ENCODE measurements at regions not wholly inside any gene's neighbourhood (a gene's known extent, or its start where the extent isn't known, plus 50 kb on each side); places are given as distances from the start of the nearest gene placed in this dataset.

DNA sequence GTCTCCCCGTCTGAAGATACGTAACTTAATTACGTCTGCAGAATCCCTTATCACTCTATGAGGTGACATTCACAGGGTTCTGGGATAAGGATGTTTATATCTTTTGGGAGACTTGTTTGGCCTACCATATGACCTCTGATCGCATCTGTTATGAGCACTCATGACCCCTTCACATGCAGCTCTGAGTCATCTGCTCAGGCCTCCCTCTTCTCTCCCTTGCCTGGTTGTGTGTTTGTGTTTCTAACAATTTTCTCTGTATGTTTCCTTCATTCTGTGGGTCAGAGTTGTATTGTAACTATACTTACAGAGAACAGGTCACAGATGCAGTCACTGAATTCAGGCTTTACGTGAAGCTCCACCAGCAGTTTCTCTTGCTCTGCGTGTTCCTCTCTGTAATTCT lies 330.6 kb downstream of the TENT4A start:
- no peak overlapping the region for H4K91ac ChIP-seq (replicated peaks; ENCODE audit: insufficient read length, low read length)
- no peak overlapping the region for H2AFZ ChIP-seq (ENCODE audit: low read length)
- no peak overlapping the region for H3K56ac ChIP-seq (replicated peaks; ENCODE audit: insufficient read length, low read depth, low read length)
- H3K9ac ChIP-seq (replicated peaks in 1 of 4; ENCODE audit: extremely low read depth in 1 of 4, low read depth in 3 of 4, low read length in 3 of 4), result no peak overlapping the region
- no peaks in the 10 kb centered on the region for H4K20me1 ChIP-seq (replicated peaks in 1 of 2; ENCODE audit: control insufficient read depth in 1 of 2, insufficient read depth in 2 of 2, low read length in 2 of 2)
- no peak overlapping the region for H2BK5ac ChIP-seq (ENCODE audit: low read depth, low read length)
- no peak overlapping the region for H3K27ac ChIP-seq (ENCODE audit: low read depth, low read length)
- H2BK12ac ChIP-seq (ENCODE audit: low read depth, low read length), result no peak overlapping the region
- no peak overlapping the region for H3K4me2 ChIP-seq (ENCODE audit: insufficient read depth in 1 of 2, low read depth in 2 of 2, low read length in 2 of 2)
- H3K14ac ChIP-seq (ENCODE audit: insufficient read length), result no peak overlapping the region
- no peaks in the 10 kb centered on the region for H3K4me1 ChIP-seq (replicated peaks in 1 of 4; ENCODE audit: control insufficient read depth in 3 of 4, insufficient read depth in 4 of 4, low read length in 3 of 4)
- 94% methylated on average over 5 of the region's 6 CpGs; no CpG with 5 or more reads in 1 of the 2 experiments for WGBS, 2 experiments (ENCODE audit: extremely low coverage in 1 of 2, insufficient coverage in 1 of 2, insufficient read length in 1 of 2, insufficient replicate concordance in 2 of 2, low coverage in 1 of 2, low lambda C conversion rate in 2 of 2, missing lambda C conversion rate in 1 of 2)
- H3K18ac ChIP-seq (ENCODE audit: extremely low read depth, low read length), result no peak overlapping the region
- no peak overlapping the region for H3K23ac ChIP-seq (ENCODE audit: insufficient read length)
- no peak overlapping the region for H4K5ac ChIP-seq (ENCODE audit: insufficient read length, low read depth, low read length)
- H3K23me2 ChIP-seq (ENCODE audit: low read depth, low read length), result no peaks in the 10 kb centered on the region
- no peaks in the 10 kb centered on the region for H3K79me1 ChIP-seq (ENCODE audit: low read depth, low read length)
- no peak for FAIRE-seq
- no peak overlapping the region for H2AK5ac ChIP-seq (ENCODE audit: low read depth, low read length)
- CTCF ChIA-PET (ENCODE audit: partially characterized antibody), result no interaction called here
- no peaks in the 10 kb centered on the region for H3K36me3 ChIP-seq (ENCODE audit: control insufficient read depth in 2 of 4, insufficient read depth in 4 of 4, low read length in 3 of 4)
- H2BK120ac ChIP-seq (replicated peaks; ENCODE audit: low read depth, low read length), result no peak overlapping the region
- no peaks in the 10 kb centered on the region for H3K79me2 ChIP-seq (ENCODE audit: control insufficient read depth in 1 of 2, insufficient read depth in 2 of 2, low read length in 2 of 2)
- POLR2A ChIA-PET (ENCODE audit: partially characterized antibody), result no interaction called here
- H2BK15ac ChIP-seq (ENCODE audit: low read length), result no peak overlapping the region
- no peaks in the 10 kb centered on the region for H3K27me3 ChIP-seq (replicated peaks in 1 of 4; ENCODE audit: control insufficient read depth in 3 of 4, extremely low read depth in 1 of 4, insufficient read depth in 3 of 4, low read length in 3 of 4)
- no peak for DNase-seq (ENCODE audit: low read depth in 1 of 2, low spot score in 2 of 2)
- no peak overlapping the region for H3K4ac ChIP-seq (replicated peaks; ENCODE audit: insufficient read length, low read depth, low read length)
- no peak overlapping the region for H3K4me3 ChIP-seq (ENCODE audit: extremely low read depth in 1 of 4, insufficient read depth in 2 of 4, low read depth in 3 of 4, low read length in 4 of 4)
- no peak overlapping the region for H4K8ac ChIP-seq (ENCODE audit: extremely low read depth, insufficient read depth, low read length)
- TF ChIP-seq RBBP5 (IDR thresholded peaks at IDR 0.05; ENCODE audit: borderline replicate concordance, low read depth, low read length) (no peak), SIX5 (IDR thresholded peaks at IDR 0.05; ENCODE audit: low read depth, low read length) (no peak), GABPA (IDR thresholded peaks at IDR 0.05; ENCODE audit: borderline replicate concordance, insufficient read depth, low read length) (no peak), KDM1A (IDR thresholded peaks at IDR 0.05; ENCODE audit: borderline replicate concordance, low read length) (no peak), KDM5A (IDR thresholded peaks at IDR 0.05; ENCODE audit: low read length) (no peak), HDAC6 (IDR thresholded peaks at IDR 0.05; ENCODE audit: low read depth, low read length) (no peak), ZNF274 (IDR thresholded peaks at IDR 0.05; ENCODE audit: borderline replicate concordance, extremely low read depth, low read length) (no peak), TCF12 (IDR thresholded peaks at IDR 0.05; ENCODE audit: low read depth, low read length) (no peak), GTF2F1 (IDR thresholded peaks at IDR 0.05; ENCODE audit: borderline replicate concordance, low read depth, low read length) (no peak), CBX5 (IDR thresholded peaks at IDR 0.05; ENCODE audit: low read depth, low read length) (no peak), SUZ12 (IDR thresholded peaks at IDR 0.05; ENCODE audit: low read length) (no peak), BACH1 (IDR thresholded peaks at IDR 0.05; ENCODE audit: low read length) (no peak), BCL11A (IDR thresholded peaks at IDR 0.05; ENCODE audit: low read depth in 2 of 2, low read length in 2 of 2) (no peak), CTBP2 (IDR thresholded peaks at IDR 0.05; ENCODE audit: borderline replicate concordance, insufficient read depth, insufficient read length, low read length) (no peak)
- TF ChIP-seq, protein P1, sequence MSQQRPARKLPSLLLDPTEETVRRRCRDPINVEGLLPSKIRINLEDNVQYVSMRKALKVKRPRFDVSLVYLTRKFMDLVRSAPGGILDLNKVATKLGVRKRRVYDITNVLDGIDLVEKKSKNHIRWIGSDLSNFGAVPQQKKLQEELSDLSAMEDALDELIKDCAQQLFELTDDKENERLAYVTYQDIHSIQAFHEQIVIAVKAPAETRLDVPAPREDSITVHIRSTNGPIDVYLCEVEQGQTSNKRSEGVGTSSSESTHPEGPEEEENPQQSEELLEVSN (IDR thresholded peaks at IDR 0.05), result no peak
- no peaks in the 10 kb centered on the region for H3K9me3 ChIP-seq (ENCODE audit: insufficient read depth in 2 of 2, low read depth in 1 of 2, low read length in 1 of 2)
- no peak overlapping the region for H2BK20ac ChIP-seq (ENCODE audit: low read length)

All from H1 (cell line).